ENCODE measurements at regions not wholly inside any gene's neighbourhood (a gene's known extent, or its start where the extent isn't known, plus 50 kb on each side); places are given as distances from the start of the nearest gene placed in this dataset.

DNA sequence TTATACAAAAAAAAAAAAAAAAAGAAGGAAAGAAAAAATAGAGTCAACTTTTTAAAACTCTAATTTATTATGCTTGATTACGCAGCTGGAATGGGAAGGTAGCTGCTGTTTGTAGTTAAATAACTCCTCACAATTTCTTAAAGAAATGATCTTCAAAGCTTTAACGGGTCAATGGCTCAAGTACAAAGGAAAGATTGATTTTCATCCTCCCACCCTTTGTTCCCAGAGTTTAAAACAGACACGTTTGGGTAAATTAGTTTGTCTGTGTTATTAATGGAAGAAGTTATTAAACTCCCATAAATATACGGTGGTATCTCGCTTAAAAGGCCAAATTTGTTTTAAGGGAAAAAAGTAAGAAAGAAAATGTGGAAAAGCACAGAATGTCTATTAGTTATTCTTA lies 179.3 kb downstream of the EMX2 start:
- no peak for TF ChIP-seq TAF1 (IDR thresholded peaks at IDR 0.05; ENCODE audit: borderline replicate concordance, low read depth, low read length)
- no peak for TF ChIP-seq POLR2AphosphoS5 (IDR thresholded peaks at IDR 0.05; ENCODE audit: low read depth, low read length)
- no peak for TF ChIP-seq POLR2A (IDR thresholded peaks at IDR 0.05; ENCODE audit: low read depth, low read length)
